ENCODE measurements at regions not wholly inside any gene's neighbourhood (a gene's known extent, or its start where the extent isn't known, plus 50 kb on each side); places are given as distances from the start of the nearest gene placed in this dataset.

DNA sequence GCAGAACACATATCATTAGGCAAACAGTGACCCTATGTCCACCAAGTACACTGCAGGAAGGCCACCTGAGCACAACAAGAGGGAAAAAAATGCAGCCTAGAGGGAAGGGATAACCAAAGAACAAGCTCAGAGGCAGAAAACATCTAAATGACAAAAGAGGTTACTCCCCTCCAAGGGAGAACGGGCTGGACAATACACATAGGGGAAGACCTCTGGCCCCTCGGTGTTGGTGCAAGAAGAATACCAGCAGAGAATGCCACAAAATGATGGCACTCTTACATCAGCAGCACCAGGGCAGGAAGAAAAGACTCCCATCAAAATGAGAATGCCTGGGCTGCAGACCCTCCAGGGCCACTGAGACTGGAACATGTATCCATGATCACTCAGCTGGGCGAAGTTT is 66.6 kb upstream of the OPCML start:
- DNase-seq (ENCODE audit: low spot score) = no peak
- Histone ChIP-seq H3K27ac (ENCODE audit: low read depth, low read length, poor library complexity, severe bottlenecking) (no peak overlapping the region), H3K79me2 (ENCODE audit: insufficient read depth, low read depth, low read length) (no peaks in the 10 kb centered on the region), H4K20me1 (ENCODE audit: insufficient read depth, low read length) (no peaks in the 10 kb centered on the region), H2AFZ (ENCODE audit: low read length) (no peak overlapping the region), H3K9me3 (ENCODE audit: low read length) (no peaks in the 10 kb centered on the region), H3K36me3 (ENCODE audit: insufficient read depth, low read length) (no peaks in the 10 kb centered on the region), H3K4me1 (ENCODE audit: insufficient read depth, low read length, poor library complexity, severe bottlenecking) (no peaks in the 10 kb centered on the region), H3K9me2 (ENCODE audit: insufficient read depth, low read length) (no peaks in the 10 kb centered on the region), H3K4me3 (ENCODE audit: low read depth, low read length, poor library complexity, severe bottlenecking) (no peak overlapping the region), H3K4me2 (ENCODE audit: low read length) (no peak overlapping the region)
- intact Hi-C loops (cut with micrococcal nuclease; ENCODE audit: unreplicated experiment) = no loop called here
- no TSS peak for BruUV-seq (replicated peaks)
- TF ChIP-seq, protein P1, sequence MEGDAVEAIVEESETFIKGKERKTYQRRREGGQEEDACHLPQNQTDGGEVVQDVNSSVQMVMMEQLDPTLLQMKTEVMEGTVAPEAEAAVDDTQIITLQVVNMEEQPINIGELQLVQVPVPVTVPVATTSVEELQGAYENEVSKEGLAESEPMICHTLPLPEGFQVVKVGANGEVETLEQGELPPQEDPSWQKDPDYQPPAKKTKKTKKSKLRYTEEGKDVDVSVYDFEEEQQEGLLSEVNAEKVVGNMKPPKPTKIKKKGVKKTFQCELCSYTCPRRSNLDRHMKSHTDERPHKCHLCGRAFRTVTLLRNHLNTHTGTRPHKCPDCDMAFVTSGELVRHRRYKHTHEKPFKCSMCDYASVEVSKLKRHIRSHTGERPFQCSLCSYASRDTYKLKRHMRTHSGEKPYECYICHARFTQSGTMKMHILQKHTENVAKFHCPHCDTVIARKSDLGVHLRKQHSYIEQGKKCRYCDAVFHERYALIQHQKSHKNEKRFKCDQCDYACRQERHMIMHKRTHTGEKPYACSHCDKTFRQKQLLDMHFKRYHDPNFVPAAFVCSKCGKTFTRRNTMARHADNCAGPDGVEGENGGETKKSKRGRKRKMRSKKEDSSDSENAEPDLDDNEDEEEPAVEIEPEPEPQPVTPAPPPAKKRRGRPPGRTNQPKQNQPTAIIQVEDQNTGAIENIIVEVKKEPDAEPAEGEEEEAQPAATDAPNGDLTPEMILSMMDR (conservative IDR thresholded peaks at IDR 0.05; ENCODE audit: low read length) = no peak
- TF ChIP-seq EZH2phosphoT487 (IDR thresholded peaks at IDR 0.05; ENCODE audit: borderline replicate concordance, low read depth, low read length) = no peak
- ChIA-PET POLR2A (interaction anchor here (0.7 kb wide), 1 partner anchor 1398 kb away, joined by 3 read pairs; no protein-coding TSS in a partner anchor), CTCF (ENCODE audit: unreplicated experiment) (no interaction called here)

DNA sequence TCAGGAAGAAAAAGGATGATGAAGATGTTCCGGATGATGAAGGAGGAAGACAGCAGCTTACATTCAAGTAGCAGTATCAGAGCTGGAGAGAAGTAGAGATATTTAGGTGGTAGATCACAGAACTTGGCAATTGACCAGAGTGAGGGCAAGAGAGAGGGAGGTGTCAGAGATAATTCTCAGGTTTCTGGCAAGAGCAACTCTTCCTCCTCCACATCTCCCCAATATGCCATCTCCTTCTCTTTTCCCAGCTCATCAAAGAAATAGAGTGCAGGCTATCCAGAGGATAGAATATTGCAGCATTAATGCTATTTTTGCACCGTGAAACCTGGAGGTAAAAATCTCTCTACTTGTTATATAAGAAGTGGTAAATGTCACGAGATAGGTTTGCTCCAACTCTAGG is 64.9 kb upstream of the OPCML start:
- Histone ChIP-seq H3K27ac (ENCODE audit: low read depth, low read length, poor library complexity, severe bottlenecking) (no peak overlapping the region), H3K4me1 (ENCODE audit: insufficient read depth, low read length, poor library complexity, severe bottlenecking) (no peaks in the 10 kb centered on the region), H4K20me1 (ENCODE audit: insufficient read depth, low read length) (no peaks in the 10 kb centered on the region), H3K4me2 (ENCODE audit: low read length) (no peak overlapping the region), H3K9me2 (ENCODE audit: insufficient read depth, low read length) (no peaks in the 10 kb centered on the region), H3K36me3 (ENCODE audit: insufficient read depth, low read length) (no peaks in the 10 kb centered on the region), H3K9me3 (ENCODE audit: low read length) (no peaks in the 10 kb centered on the region), H2AFZ (ENCODE audit: low read length) (no peak overlapping the region), H3K79me2 (ENCODE audit: insufficient read depth, low read depth, low read length) (no peaks in the 10 kb centered on the region), H3K4me3 (ENCODE audit: low read depth, low read length, poor library complexity, severe bottlenecking) (no peak overlapping the region)
- intact Hi-C loops (cut with micrococcal nuclease; ENCODE audit: unreplicated experiment) = no loop called here
- DNase-seq (ENCODE audit: low spot score) = no peak
- CTCF ChIA-PET (ENCODE audit: unreplicated experiment) = no interaction called here
- BruUV-seq (replicated peaks) = no TSS peak
- POLR2A ChIA-PET = no interaction called here
- no peak for TF ChIP-seq EZH2phosphoT487 (IDR thresholded peaks at IDR 0.05; ENCODE audit: borderline replicate concordance, low read depth, low read length)
- TF ChIP-seq, protein P1 (conservative IDR thresholded peaks at IDR 0.05; ENCODE audit: low read length) = no peak

DNA sequence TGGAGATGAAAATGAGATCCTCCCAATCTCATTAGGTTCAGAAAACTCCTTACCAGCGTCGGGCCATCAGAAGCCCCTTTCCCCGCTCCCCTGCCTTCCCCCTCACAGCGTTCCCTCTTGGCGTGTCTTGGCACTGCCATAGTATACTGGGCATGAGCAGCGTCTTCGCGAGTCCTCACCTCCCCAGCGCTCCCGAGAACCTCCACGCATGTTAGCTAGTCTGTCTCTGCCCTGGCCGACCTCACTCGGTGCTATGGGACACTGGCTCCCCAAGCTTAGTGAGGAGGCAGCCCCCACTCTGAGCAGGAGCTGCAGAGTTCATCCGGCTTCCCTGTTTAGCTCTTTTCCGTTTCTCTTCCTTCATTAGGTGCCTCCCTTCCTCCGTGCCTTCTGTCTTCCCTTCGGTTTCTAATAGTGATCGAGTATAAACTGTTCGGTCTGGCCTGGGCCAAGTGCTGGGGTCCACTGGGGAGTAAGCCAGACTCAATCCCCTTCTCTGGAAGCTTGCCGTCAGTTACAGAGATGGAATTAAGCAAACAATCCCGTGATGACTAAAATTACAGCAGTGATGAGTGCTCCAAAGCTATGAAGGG is 63.8 kb upstream of the OPCML start:
- Histone ChIP-seq H4K20me1 (ENCODE audit: insufficient read depth, low read length) (no peaks in the 10 kb centered on the region), H3K9me3 (ENCODE audit: low read length) (no peaks in the 10 kb centered on the region), H2AFZ (ENCODE audit: low read length) (no peak overlapping the region), H3K27ac (ENCODE audit: low read depth, low read length, poor library complexity, severe bottlenecking) (no peak overlapping the region), H3K4me3 (ENCODE audit: low read depth, low read length, poor library complexity, severe bottlenecking) (no peak overlapping the region), H3K4me2 (ENCODE audit: low read length) (no peak overlapping the region), H3K36me3 (ENCODE audit: insufficient read depth, low read length) (no peaks in the 10 kb centered on the region), H3K9me2 (ENCODE audit: insufficient read depth, low read length) (no peaks in the 10 kb centered on the region), H3K79me2 (ENCODE audit: insufficient read depth, low read depth, low read length) (no peaks in the 10 kb centered on the region), H3K4me1 (ENCODE audit: insufficient read depth, low read length, poor library complexity, severe bottlenecking) (no peaks in the 10 kb centered on the region)
- POLR2A ChIA-PET = no interaction called here
- TF ChIP-seq, protein P1 (conservative IDR thresholded peaks at IDR 0.05; ENCODE audit: low read length) = no peak
- intact Hi-C loops (cut with micrococcal nuclease; ENCODE audit: unreplicated experiment) = no loop called here
- no TSS peak for BruUV-seq (replicated peaks)
- no peak for DNase-seq (ENCODE audit: low spot score)
- CTCF ChIA-PET (ENCODE audit: unreplicated experiment) = no interaction called here

Measured in OCI-LY7 (cell line).